GF-D8 (cell line): ENCODE measurements at regions not wholly inside any gene's neighbourhood (a gene's known extent, or its start where the extent isn't known, plus 50 kb on each side); places are given as distances from the start of the nearest gene placed in this dataset.
A peak's percentile ranks its signal among the peaks of the same experiment; 100 is the strongest.

ENCODE experiments used
- DNase-seq: peaks from one replicate; lab custom pipeline; 2025; lab: John Stamatoyannopoulos, UW

- no peak for DNase-seq
Measured at GRCh38 chr20:23253524-23253923, 97.1 kb upstream of the NXT1 start.

- peak; percentile 83 for DNase-seq
Measured at GRCh38 chr20:23251779-23252178, 98.8 kb upstream of the NXT1 start.

DNA sequence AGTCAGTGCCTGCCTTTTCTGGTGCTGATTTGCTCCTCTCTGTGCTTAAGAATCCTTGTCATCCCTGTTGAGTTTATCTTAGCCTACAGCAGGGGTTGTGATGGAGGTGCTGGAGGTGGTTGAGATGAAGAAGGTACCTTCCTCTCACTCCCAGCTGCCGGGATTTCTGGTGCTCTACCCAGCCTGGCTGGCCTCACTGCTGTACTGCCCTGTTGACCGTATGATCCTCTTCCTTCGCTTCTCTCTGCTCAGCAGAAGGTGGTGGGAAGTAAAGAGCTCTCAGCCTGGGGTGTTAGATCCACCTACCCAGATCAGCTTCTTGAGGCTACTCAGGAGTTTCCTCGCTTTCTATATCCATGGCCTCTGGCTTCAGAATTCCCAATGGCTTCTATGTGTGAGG lies 101.0 kb upstream of the NXT1 start:
- no peak for DNase-seq

- no peak for DNase-seq
Measured at GRCh38 chr20:23248461-23248882, 102.1 kb upstream of the NXT1 start.

- DNase-seq, result peak; percentile 42
Measured at GRCh38 chr20:23246717-23247664, 103.6 kb upstream of the NXT1 start.

DNA sequence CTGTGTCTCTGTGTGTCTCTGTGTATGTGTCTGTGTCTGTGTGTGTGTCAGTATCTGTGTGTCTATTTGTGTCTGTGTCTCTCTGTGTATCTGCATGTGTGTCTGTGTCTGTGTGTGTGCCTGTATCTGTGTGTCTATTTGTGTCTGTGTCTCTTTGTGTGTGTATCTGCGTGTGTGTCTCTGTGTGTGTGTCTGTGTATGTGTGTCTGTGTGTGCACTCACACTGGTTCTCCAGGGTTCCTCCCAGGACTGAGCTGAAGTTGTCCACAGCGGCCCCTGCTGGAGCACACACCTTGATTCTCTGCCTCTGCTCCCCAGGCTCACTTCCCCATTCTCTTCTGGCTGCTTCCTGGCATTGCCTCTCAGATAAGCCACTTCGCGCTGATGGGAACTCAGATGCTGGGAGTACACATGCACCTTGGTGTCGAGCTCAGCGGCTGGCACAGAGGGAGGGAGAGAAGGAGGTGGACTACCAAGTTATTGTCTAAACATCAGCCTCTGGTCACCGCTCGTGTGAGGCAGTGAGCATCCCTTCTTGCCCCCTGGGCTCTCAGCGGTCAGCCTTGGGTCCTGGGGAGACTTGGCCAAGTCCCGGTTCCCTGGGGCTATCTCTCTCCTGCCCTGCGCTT lies 104.9 kb upstream of the NXT1 start:
- peak; percentile 65 for DNase-seq

GRCh38 chr20:23244916-23245552 lies 105.6 kb upstream of the NXT1 start:
- no peak for DNase-seq

- DNase-seq, result no peak
Measured at GRCh38 chr20:23244156-23244915, 106.3 kb upstream of the NXT1 start.

DNA sequence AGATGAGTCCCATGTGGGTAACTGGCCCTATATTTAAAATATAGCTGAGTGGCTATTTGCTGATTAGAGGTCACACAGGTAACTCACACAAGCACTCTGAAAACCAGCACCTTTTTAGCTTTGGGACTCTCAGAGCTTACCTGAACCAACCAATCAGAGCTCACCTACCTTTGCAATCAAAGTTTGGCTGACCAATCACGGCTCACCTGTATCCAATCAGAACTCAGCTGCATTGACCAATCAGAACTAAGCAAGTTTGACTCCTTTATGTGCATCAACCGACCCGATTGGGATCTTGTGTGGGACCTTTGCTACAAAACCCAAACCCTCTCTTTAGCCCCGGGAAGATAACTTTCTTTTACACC lies 106.8 kb upstream of the NXT1 start:
- no peak for DNase-seq

DNA sequence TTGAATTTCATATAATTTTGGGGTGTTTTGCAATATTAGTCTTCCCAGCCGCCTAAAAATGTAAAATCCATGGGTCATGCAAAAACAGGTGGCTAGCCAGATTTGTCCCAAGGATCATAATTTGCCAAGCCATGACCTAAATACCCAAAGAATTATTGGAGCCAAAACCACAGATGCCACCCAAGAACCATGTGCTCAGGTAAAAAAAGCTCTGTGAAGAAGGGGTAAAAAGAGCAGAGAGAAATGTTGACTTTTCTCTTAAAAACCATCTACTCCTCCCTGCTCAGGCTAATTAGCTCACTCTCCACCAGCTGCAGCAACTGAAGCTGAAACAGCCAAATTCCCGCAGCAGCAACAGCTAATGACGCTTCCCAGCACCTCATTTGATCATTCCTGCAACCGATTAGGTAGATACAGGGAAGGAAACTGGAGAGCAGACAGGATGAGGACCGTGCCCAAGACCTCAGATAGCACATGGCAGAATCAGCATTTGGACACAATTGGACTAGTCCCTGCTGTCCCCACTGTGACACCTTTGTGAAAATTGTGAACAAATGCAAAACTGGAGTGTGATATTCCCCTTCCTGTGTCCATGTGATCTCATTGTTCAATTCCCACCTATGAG lies 107.9 kb upstream of the NXT1 start:
- DNase-seq, result no peak

GRCh38 chr20:23242104-23242503 lies 108.5 kb upstream of the NXT1 start:
- no peak for DNase-seq

DNA sequence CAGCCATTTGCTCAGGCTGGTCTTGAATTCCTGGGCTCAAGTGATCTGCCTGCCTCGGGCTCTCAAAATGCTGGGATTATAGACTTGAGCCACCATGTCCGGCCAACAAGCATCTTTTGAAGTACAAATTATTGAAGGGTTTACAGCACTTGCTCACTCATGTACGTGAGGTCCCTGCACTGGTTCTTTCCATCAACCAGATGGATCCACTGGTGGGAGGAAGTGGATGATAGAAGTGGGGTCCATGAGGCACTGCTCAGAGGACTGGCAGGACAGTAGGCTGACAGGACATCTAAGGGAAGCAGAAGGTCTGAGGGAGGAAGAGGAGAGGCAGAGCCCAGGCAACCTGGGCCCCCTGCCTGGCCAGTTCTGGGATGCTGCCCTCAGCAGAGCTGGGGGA lies 109.2 kb upstream of the NXT1 start:
- DNase-seq, result no peak

DNA sequence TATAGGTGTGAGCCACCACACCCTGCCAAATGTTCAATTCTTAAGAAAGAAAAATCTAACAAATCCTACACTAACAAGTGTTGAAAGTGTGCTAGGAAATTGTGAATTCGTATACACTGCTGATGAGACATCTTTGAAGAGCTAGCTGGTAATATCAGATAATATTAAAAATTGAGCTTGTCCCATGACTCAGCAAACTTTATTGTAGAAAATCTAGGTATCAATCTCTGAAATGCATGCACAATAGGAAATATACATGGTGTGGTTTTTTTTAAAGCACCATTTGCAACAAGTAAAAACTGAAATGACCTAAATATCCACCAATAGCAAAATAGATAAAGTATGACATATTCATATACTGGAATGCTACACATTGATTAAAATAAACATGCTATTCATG lies 110.1 kb upstream of the NXT1 start:
- DNase-seq, result no peak

- no peak for DNase-seq
Measured at GRCh38 chr20:23237201-23237600, 113.4 kb upstream of the NXT1 start.

DNA sequence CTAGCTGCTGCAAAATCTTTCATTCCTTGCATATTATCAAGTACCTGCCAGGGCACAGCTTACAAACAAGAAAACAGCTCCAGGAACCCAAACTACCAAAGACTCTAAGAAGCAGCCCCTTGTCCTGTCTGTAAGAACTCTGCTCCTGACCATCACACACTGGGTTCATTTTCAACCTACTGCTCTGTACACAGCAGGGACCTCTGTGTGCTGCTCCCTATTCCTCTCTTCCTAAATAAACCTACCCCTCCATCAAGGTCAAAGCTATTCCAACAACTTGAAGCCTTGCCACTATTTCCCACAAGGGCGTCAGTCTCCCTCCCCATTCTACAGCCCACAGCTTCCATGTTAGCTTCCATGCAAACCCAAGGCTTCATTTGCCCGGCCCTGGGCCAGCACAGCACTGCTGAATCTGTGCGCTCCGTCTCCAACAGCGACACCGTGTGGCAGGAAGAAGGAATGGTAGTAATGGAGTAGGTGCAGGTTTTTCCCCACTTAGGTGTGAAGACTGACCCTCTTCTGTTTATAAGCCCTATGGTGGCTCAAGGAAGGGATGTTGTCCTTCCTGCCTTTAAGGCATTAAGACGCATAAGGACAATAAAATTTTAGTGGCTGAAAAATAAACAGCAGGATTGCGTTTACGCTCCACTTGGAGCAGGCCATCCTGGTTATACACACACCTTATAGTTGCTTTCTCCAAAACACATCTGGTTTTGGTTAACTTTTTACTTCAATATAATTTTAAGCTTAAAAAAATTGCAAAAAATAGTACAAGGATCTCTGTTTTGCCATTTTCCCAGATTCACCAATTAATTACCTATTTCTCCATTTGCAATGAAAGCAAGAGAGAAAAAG lies 115.2 kb upstream of the NXT1 start:
- peak; percentile 20 for DNase-seq

DNA sequence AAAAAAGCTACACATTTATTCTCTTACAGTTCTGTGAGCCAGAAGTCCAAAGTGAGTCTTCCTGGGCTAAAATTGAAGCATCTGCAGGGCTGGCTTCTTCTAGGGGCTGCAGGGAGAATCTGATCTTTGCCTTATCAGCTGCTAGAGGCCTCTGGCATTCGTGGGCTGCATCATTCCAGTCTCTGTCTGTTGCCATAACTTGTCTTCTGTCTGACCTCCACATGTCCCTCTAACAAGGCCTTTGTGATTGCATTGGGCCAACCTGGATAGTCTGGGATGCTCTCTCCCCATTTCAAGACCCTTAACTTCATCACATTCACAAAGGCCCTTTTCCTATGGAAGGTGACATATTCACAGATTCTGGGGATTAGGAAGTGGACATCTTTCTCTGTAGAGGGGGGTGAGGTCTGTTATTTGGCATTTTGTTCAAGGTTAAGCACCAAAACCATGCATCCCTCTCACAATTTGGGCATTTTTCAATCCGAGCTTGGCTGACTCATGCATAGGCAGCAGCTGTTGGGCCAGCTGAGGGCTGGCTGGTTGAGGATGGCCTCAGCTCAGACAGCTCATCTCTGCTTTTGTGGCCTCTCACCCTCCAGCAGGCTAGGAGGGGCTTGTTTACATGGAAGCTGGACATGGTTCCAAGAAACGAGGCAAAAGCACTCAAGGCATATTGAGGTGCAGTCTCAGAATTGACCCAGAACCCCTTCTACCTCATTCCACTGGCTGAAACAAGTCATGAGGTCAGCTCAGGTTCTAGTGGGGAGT lies 116.1 kb upstream of the NXT1 start:
- no peak for DNase-seq

DNA sequence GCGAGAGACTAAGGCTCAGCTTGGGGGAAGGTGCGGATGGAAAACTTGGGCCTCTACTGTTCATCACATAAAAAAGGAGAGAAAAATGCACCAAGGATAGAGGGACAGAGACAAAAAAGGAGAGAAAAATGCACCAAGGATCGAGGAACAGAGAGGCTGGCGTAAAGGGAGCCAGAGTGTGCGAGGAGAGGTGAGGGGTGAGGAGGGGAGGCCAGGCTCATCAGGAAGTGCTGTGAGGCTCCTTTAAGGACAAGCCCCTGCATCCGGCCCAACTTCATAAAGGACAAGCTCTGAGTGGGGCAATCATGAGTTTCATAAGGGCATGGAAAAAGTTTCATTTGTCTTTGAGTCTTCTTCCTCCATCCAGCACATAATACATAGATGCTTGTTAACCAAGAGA lies 117.2 kb upstream of the NXT1 start:
- DNase-seq, result no peak

- no peak for DNase-seq
Measured at GRCh38 chr20:23232679-23233308, 117.8 kb upstream of the NXT1 start.

- DNase-seq, result no peak
Measured at GRCh38 chr20:23232219-23232581, 118.4 kb upstream of the NXT1 start.
